Activated CD8-positive, alpha-beta T cell treated with anti-CD3 and anti-CD28 coated beads for 36 hours (primary cell): ENCODE measurements at regions not wholly inside any gene's neighbourhood (a gene's known extent, or its start where the extent isn't known, plus 50 kb on each side); places are given as distances from the start of the nearest gene placed in this dataset.

Experiments used
- ATAC-seq: fragments of 200-7000 bp; cut with Tn5 transposase; one replicate; pipeline ENCODE4 v1.10.0; 2021; ENCODE audit warnings: mild to moderate bottlenecking, moderate library complexity
- CTCF ChIA-PET: fragments of 350-600 bp; sonication (Branson Sonifier 250); formaldehyde crosslinking; loops from one replicate; lab custom pipeline; 2021; ENCODE audit warnings: antibody characterized with exemption; lab: Charles Lee
- POLR2A ChIA-PET: fragments of 350-600 bp; sonication (Branson Sonifier 250); formaldehyde crosslinking; loops from one replicate; lab custom pipeline; 2021; ENCODE audit warnings: antibody characterized with exemption; lab: Charles Lee
- DNase-seq: peaks from one replicate; pipeline ENCODE4 v3.0.0-alpha.2; 2020
- H3K27ac Mint-ChIP-seq: one replicate; pipeline ENCODE4 v1.8.0; 2021; ENCODE audit warnings: mild to moderate bottlenecking, mixed read lengths
- H3K27me3 Mint-ChIP-seq: one replicate; pipeline ENCODE4 v1.8.0; 2021; ENCODE audit warnings: mixed read lengths
- H3K36me3 Mint-ChIP-seq: one replicate; pipeline ENCODE4 v1.8.0; 2021; ENCODE audit warnings: low read depth, mixed read lengths
- H3K4me1 Mint-ChIP-seq: one replicate; pipeline ENCODE4 v1.8.0; 2021; ENCODE audit warnings: low read depth, mixed read lengths
- H3K4me3 Mint-ChIP-seq: one replicate; pipeline ENCODE4 v1.8.0; 2021; ENCODE audit warnings: mild to moderate bottlenecking, moderate library complexity, mixed read lengths
- H3K9me3 Mint-ChIP-seq: one replicate; pipeline ENCODE4 v1.8.0; 2021; ENCODE audit warnings: mixed read lengths
- CTCF ChIP-seq: fragments of 200-600 bp; IDR thresholded peaks from one replicate; pipeline ENCODE4 v1.8.0; 2022; ENCODE audit warnings: antibody characterized with exemption, mild to moderate bottlenecking
- intact Hi-C: fragments of 100-400 bp; cut with micrococcal nuclease; formaldehyde crosslinking; loops from one replicate; pipeline ENCODE4 v1.10.0; 2022

- no peak for TF ChIP-seq CTCF
- peak overlapping the region; percentile 76 for H3K27ac Mint-ChIP-seq
- peaks cover 1% of the 10 kb centered on the region for H3K27me3 Mint-ChIP-seq
- peak overlapping the region; percentile 24 for H3K4me3 Mint-ChIP-seq
- intact Hi-C loops: no loop called here
- CTCF ChIA-PET: interaction anchor here (0.9 to 1.7 kb wide), 3 partner anchors 11 to 140 kb away, joined by 3 read pairs; no protein-coding TSS in a partner anchor
- H3K36me3 Mint-ChIP-seq: no peaks in the 10 kb centered on the region
- H3K9me3 Mint-ChIP-seq: no peaks in the 10 kb centered on the region
- peaks cover 12% of the 10 kb centered on the region for H3K4me1 Mint-ChIP-seq
- ATAC-seq (peak; percentile 78), DNase-seq (peak; percentile 54)
- POLR2A ChIA-PET: interaction anchor here (0.6 kb wide), 1 partner anchor 261 kb away, joined by 4 read pairs; no protein-coding TSS in a partner anchor
Observed at GRCh38 chr9:96048104-96048955, 172.8 kb downstream of the ERCC6L2 start.

GRCh38 chr9:96047741-96048103, 172.2 kb downstream of the ERCC6L2 start:
- POLR2A ChIA-PET: no interaction called here
- H3K36me3 Mint-ChIP-seq: no peaks in the 10 kb centered on the region
- peaks cover 12% of the 10 kb centered on the region for H3K4me1 Mint-ChIP-seq
- peaks cover 1% of the 10 kb centered on the region for H3K27me3 Mint-ChIP-seq
- peak overlapping the region; percentile 76 for H3K27ac Mint-ChIP-seq
- ATAC-seq (peak; percentile 50), DNase-seq (no peak)
- no peaks in the 10 kb centered on the region for H3K9me3 Mint-ChIP-seq
- CTCF ChIA-PET: interaction anchor here (1.7 kb wide), 1 partner anchor 140 kb away, joined by 3 read pairs; no protein-coding TSS in a partner anchor
- H3K4me3 Mint-ChIP-seq: no peak overlapping the region
- TF ChIP-seq CTCF: no peak
- intact Hi-C loops: no loop called here

- intact Hi-C loops: no loop called here
- Mint-ChIP-seq H3K27ac (no peak overlapping the region), H3K27me3 (peaks cover 1% of the 10 kb centered on the region)
Observed at GRCh38 chr9:96047116-96047639, 171.7 kb downstream of the ERCC6L2 start.

GRCh38 chr9:96045811-96046210, 170.3 kb downstream of the ERCC6L2 start:
- Mint-ChIP-seq H3K27me3 (peaks cover 1% of the 10 kb centered on the region), H3K4me3 (no peak overlapping the region), H3K4me1 (peaks cover 12% of the 10 kb centered on the region), H3K36me3 (no peaks in the 10 kb centered on the region), H3K9me3 (no peaks in the 10 kb centered on the region), H3K27ac (no peak overlapping the region)
- intact Hi-C loops: no loop called here
- DNase-seq: no peak
- TF ChIP-seq CTCF: no peak
- POLR2A ChIA-PET: interaction anchor here (0.6 to 0.8 kb wide), 2 partner anchors 25 to 466 kb away, joined by 3 read pairs; no protein-coding TSS in a partner anchor
- CTCF ChIA-PET: interaction anchor here (1.1 kb wide), 1 partner anchor 20 kb away, joined by 3 read pairs; no protein-coding TSS in a partner anchor
- ATAC-seq: no peak

More at GRCh38 chr9:96047116-96047639, 171.7 kb downstream of the ERCC6L2 start:
- ATAC-seq: no peak
- Mint-ChIP-seq H3K4me3 (no peak overlapping the region), H3K4me1 (peaks cover 12% of the 10 kb centered on the region), H3K9me3 (no peaks in the 10 kb centered on the region), H3K36me3 (no peaks in the 10 kb centered on the region)
- POLR2A ChIA-PET: no interaction called here
- TF ChIP-seq CTCF: no peak
- CTCF ChIA-PET: no interaction called here
- no peak for DNase-seq

- no peak for ATAC-seq
- no peak for DNase-seq
- Mint-ChIP-seq H3K27ac (no peak overlapping the region), H3K36me3 (no peaks in the 10 kb centered on the region), H3K27me3 (peaks cover 1% of the 10 kb centered on the region), H3K9me3 (no peaks in the 10 kb centered on the region), H3K4me1 (peaks cover 12% of the 10 kb centered on the region), H3K4me3 (no peak overlapping the region)
- CTCF ChIA-PET: no interaction called here
- POLR2A ChIA-PET: no interaction called here
- intact Hi-C loops: no loop called here
- no peak for TF ChIP-seq CTCF
Observed at GRCh38 chr9:96044401-96044800, 168.9 kb downstream of the ERCC6L2 start.
